Parathyroid adenoma (tissue), 2 donors: ENCODE measurements at regions not wholly inside any gene's neighbourhood (a gene's known extent, or its start where the extent isn't known, plus 50 kb on each side); places are given as distances from the start of the nearest gene placed in this dataset.

ENCODE experiments used
- H2AFZ ChIP-seq: fragments of 300-600 bp; sonication (generic); one replicate; pipeline ENCODE4 v1.7.0; 2017; ENCODE audit warnings: antibody characterized with exemption, mild to moderate bottlenecking
- H3K27ac ChIP-seq: fragments of 300-600 bp; sonication (generic); one replicate; pipeline ENCODE4 v1.7.0; 2017
- H3K27me3 ChIP-seq: fragments of 300-600 bp; sonication (generic); one replicate; pipeline ENCODE4 v1.7.0; 2017; ENCODE audit warnings: low read length; ENCODE audit not compliant: control insufficient read depth, insufficient read depth
- H3K36me3 ChIP-seq: fragments of 300-600 bp; sonication (generic); one replicate; pipeline ENCODE4 v1.7.0; 2017; ENCODE audit warnings: low read length; ENCODE audit not compliant: control insufficient read depth, insufficient read depth
- H3K4me1 ChIP-seq: fragments of 300-600 bp; sonication (generic); one replicate; pipeline ENCODE4 v1.7.0; 2017; ENCODE audit warnings: control low read depth
- H3K4me2 ChIP-seq: fragments of 300-600 bp; sonication (generic); one replicate; pipeline ENCODE4 v1.7.0; 2017; ENCODE audit warnings: low read length
- H3K4me3 ChIP-seq: fragments of 300-600 bp; sonication (generic); one replicate; pipeline ENCODE4 v1.7.0; 2017; ENCODE audit warnings: low read depth, low read length
- H3K79me2 ChIP-seq: fragments of 300-600 bp; sonication (generic); one replicate; pipeline ENCODE4 v1.7.0; 2017; ENCODE audit warnings: control low read depth
- H3K9ac ChIP-seq: fragments of 300-600 bp; sonication (generic); one replicate; pipeline ENCODE4 v1.7.0; 2017; ENCODE audit warnings: mild to moderate bottlenecking
- H3K9me3 ChIP-seq: fragments of 300-600 bp; sonication (generic); one replicate; pipeline ENCODE4 v1.7.0; 2017; ENCODE audit warnings: low read length; ENCODE audit not compliant: control insufficient read depth
- TF ChIP-seq, protein P1 (sequence below): fragments of 300-600 bp; sonication (generic); IDR thresholded peaks from one replicate; pipeline ENCODE4 v1.7.0; 2017; ENCODE audit warnings: antibody characterized with exemption, mild to moderate bottlenecking
- donor health status: primary hyperparathyroidism.

GRCh38 chr13:103546271-103546670 is 480.1 kb upstream of the SLC10A2 start:
- Histone ChIP-seq H2AFZ (no peak overlapping the region), H3K27me3 (no peaks in the 10 kb centered on the region), H3K4me1 (no peaks in the 10 kb centered on the region), H3K9me3 (no peaks in the 10 kb centered on the region), H3K4me2 (no peak overlapping the region), H3K27ac (no peak overlapping the region), H3K4me3 (no peak overlapping the region), H3K79me2 (no peaks in the 10 kb centered on the region), H3K36me3 (no peaks in the 10 kb centered on the region), H3K9ac (no peak overlapping the region)
- TF ChIP-seq, protein P1, sequence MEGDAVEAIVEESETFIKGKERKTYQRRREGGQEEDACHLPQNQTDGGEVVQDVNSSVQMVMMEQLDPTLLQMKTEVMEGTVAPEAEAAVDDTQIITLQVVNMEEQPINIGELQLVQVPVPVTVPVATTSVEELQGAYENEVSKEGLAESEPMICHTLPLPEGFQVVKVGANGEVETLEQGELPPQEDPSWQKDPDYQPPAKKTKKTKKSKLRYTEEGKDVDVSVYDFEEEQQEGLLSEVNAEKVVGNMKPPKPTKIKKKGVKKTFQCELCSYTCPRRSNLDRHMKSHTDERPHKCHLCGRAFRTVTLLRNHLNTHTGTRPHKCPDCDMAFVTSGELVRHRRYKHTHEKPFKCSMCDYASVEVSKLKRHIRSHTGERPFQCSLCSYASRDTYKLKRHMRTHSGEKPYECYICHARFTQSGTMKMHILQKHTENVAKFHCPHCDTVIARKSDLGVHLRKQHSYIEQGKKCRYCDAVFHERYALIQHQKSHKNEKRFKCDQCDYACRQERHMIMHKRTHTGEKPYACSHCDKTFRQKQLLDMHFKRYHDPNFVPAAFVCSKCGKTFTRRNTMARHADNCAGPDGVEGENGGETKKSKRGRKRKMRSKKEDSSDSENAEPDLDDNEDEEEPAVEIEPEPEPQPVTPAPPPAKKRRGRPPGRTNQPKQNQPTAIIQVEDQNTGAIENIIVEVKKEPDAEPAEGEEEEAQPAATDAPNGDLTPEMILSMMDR, result no peak

DNA sequence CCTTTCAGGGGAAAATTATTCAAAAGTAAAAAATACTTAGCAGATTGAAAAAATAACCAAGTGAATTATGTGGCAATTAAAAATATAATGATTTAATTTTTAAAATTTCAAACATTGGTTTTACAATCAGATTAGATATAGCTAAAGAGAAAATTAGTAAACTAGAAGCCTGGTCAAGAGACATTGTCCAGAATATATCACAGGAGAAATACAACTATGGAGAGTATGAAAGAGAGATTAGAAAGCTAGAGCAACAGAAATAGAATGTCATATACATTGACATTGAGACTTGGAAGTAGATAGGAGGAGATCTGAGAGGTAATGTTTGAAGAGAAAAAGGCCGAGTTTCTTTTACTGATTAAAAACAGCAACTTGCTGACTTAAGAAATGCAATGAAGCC is 476.4 kb upstream of the SLC10A2 start:
- H3K4me2 ChIP-seq, result no peak overlapping the region

DNA sequence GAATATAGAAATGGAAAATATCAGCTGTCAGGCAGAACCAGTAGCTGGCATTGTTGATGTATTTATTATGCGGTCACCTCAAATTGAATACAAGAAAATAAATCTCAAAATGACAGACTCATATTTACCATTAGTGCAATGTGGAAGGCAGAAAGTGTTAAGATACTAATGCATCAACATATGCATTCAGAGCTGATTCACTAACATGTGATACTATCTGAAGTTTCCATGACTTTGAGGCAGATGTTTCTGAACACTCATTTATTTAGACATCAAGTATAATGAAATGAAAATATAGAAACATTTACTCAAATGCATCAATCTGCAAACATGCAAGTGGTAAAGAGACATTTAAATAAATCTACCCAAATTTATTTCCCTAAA is 474.2 kb upstream of the SLC10A2 start:
- no peaks in the 10 kb centered on the region for H3K36me3 ChIP-seq
- H3K9me3 ChIP-seq, result no peaks in the 10 kb centered on the region
- no peak overlapping the region for H3K27ac ChIP-seq
- H2AFZ ChIP-seq, result no peak overlapping the region
- H3K79me2 ChIP-seq, result no peaks in the 10 kb centered on the region
- no peaks in the 10 kb centered on the region for H3K27me3 ChIP-seq
- H3K4me2 ChIP-seq, result no peak overlapping the region
- H3K4me1 ChIP-seq, result no peaks in the 10 kb centered on the region
- no peak overlapping the region for H3K4me3 ChIP-seq
- TF ChIP-seq, protein P1, result no peak
- no peak overlapping the region for H3K9ac ChIP-seq

More for the DNA sequence above, 476.4 kb upstream of the SLC10A2 start:
- no peak overlapping the region for H3K4me3 ChIP-seq
- H3K79me2 ChIP-seq, result no peaks in the 10 kb centered on the region
- H2AFZ ChIP-seq, result no peak overlapping the region
- TF ChIP-seq, protein P1, result no peak
- H3K9me3 ChIP-seq, result no peaks in the 10 kb centered on the region
- no peak overlapping the region for H3K9ac ChIP-seq
- no peak overlapping the region for H3K27ac ChIP-seq
- no peaks in the 10 kb centered on the region for H3K4me1 ChIP-seq
- H3K27me3 ChIP-seq, result no peaks in the 10 kb centered on the region
- no peaks in the 10 kb centered on the region for H3K36me3 ChIP-seq

GRCh38 chr13:103539721-103540381 is 473.6 kb upstream of the SLC10A2 start:
- Histone ChIP-seq H3K27ac (no peak overlapping the region), H3K9me3 (no peaks in the 10 kb centered on the region), H3K36me3 (no peaks in the 10 kb centered on the region), H3K4me2 (no peak overlapping the region), H3K79me2 (no peaks in the 10 kb centered on the region), H3K4me3 (no peak overlapping the region), H3K9ac (no peak overlapping the region), H3K27me3 (no peaks in the 10 kb centered on the region), H3K4me1 (no peaks in the 10 kb centered on the region), H2AFZ (no peak overlapping the region)
- TF ChIP-seq, protein P1, result no peak

DNA sequence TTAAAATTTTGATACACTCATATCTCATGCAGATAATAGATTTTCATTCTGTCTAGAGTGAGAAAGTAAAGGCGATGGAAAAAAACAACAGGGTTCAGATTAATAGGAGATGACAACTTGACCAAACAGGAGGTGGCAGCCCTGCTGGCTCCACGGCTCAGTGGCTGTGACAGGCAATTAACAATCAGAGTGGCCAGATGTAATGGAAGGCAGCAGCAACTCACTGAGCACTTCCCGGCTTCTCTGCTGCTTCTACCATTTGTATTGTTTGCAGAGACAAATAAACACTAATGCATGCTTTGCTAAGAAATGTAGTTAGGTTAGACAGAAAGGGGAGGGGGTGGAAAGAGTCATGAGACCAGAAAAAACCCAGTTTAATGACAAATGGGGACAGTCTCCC is 473.0 kb upstream of the SLC10A2 start:
- TF ChIP-seq, protein P1, result no peak
- Histone ChIP-seq H3K36me3 (no peaks in the 10 kb centered on the region), H3K4me1 (no peaks in the 10 kb centered on the region), H3K4me2 (no peak overlapping the region), H3K27me3 (no peaks in the 10 kb centered on the region), H3K4me3 (no peak overlapping the region), H3K27ac (no peak overlapping the region), H2AFZ (no peak overlapping the region), H3K9ac (no peak overlapping the region), H3K79me2 (no peaks in the 10 kb centered on the region), H3K9me3 (no peaks in the 10 kb centered on the region)
